KMS-11 (cell line): ENCODE measurements at regions not wholly inside any gene's neighbourhood (a gene's known extent, or its start where the extent isn't known, plus 50 kb on each side); places are given as distances from the start of the nearest gene placed in this dataset.

Experiments used
- H2AFZ ChIP-seq: fragments of 200-600 bp; sonication (generic); 2 replicates; pipeline ENCODE4 v1.6.1; 2016; ENCODE audit warnings: antibody characterized with exemption, mixed run types, low read depth
- H3K27ac ChIP-seq: fragments of 200-600 bp; sonication (generic); 2 replicates; pipeline ENCODE4 v1.6.1; 2016; ENCODE audit warnings: mild to moderate bottlenecking, mixed run types
- H3K27me3 ChIP-seq: fragments of 200-600 bp; sonication (generic); 2 replicates; pipeline ENCODE4 v1.6.1; 2017; ENCODE audit warnings: mild to moderate bottlenecking, low read depth, mixed run types, moderate library complexity; ENCODE audit not compliant: insufficient read depth
- H3K36me3 ChIP-seq: fragments of 200-600 bp; sonication (generic); 2 replicates; pipeline ENCODE4 v1.6.1; 2017; ENCODE audit warnings: mild to moderate bottlenecking, mixed run types; ENCODE audit not compliant: insufficient read depth
- H3K4me1 ChIP-seq: fragments of 200-600 bp; sonication (generic); 2 replicates; pipeline ENCODE4 v1.6.1; 2016; ENCODE audit warnings: mild to moderate bottlenecking, low read depth, mixed run types; ENCODE audit not compliant: poor library complexity, severe bottlenecking
- H3K4me2 ChIP-seq: fragments of 200-600 bp; sonication (generic); 2 replicates; pipeline ENCODE4 v1.7.0; 2016; ENCODE audit warnings: mild to moderate bottlenecking, mixed run types
- H3K4me3 ChIP-seq: fragments of 200-600 bp; sonication (generic); IDR thresholded peaks from 2 replicates; pipeline ENCODE4 v1.6.1; 2017; ENCODE audit warnings: low read depth, low read length, mixed read lengths; ENCODE audit not compliant: insufficient read depth
- H3K79me2 ChIP-seq: fragments of 200-600 bp; sonication (generic); 2 replicates; pipeline ENCODE4 v1.6.1; 2016; ENCODE audit warnings: low read depth, mixed run types; ENCODE audit not compliant: insufficient read depth
- H3K9ac ChIP-seq: fragments of 200-600 bp; sonication (generic); 2 replicates; pipeline ENCODE4 v1.6.1; 2016; ENCODE audit warnings: mild to moderate bottlenecking, mixed run types
- H4K20me1 ChIP-seq: fragments of 200-600 bp; sonication (generic); 2 replicates; pipeline ENCODE4 v1.6.1; 2016; ENCODE audit warnings: mild to moderate bottlenecking, mixed run types; ENCODE audit not compliant: insufficient read depth
- CTCF ChIP-seq: fragments of 200-600 bp; sonication (generic); conservative IDR thresholded peaks from 2 replicates; pipeline ENCODE4 v1.6.1; 2017; ENCODE audit warnings: low read depth, mild to moderate bottlenecking, antibody characterized with exemption, low read length, moderate library complexity, mixed read lengths

- no peak overlapping the region for H2AFZ ChIP-seq
- no peak for TF ChIP-seq CTCF
- no peak overlapping the region for H3K9ac ChIP-seq
- H4K20me1 ChIP-seq, result no peaks in the 10 kb centered on the region
- H3K4me1 ChIP-seq, result no peaks in the 10 kb centered on the region
- no peaks in the 10 kb centered on the region for H3K79me2 ChIP-seq
- H3K4me3 ChIP-seq, result no peak overlapping the region
- no peaks in the 10 kb centered on the region for H3K27me3 ChIP-seq
- no peak overlapping the region for H3K4me2 ChIP-seq
- no peak overlapping the region for H3K27ac ChIP-seq
- no peaks in the 10 kb centered on the region for H3K36me3 ChIP-seq
Observed at GRCh38 chr22:48692734-48693376, 1134.8 kb downstream of the BRD1 start.

- H3K79me2 ChIP-seq, result no peaks in the 10 kb centered on the region
Observed at GRCh38 chr22:48691431-48691851, 1136.2 kb downstream of the BRD1 start.

GRCh38 chr22:48690583-48691317, 1136.9 kb downstream of the BRD1 start:
- H3K4me2 ChIP-seq, result no peak overlapping the region
- no peak for TF ChIP-seq CTCF
- no peak overlapping the region for H2AFZ ChIP-seq
- H3K27me3 ChIP-seq, result no peaks in the 10 kb centered on the region
- H3K36me3 ChIP-seq, result no peaks in the 10 kb centered on the region
- H4K20me1 ChIP-seq, result no peaks in the 10 kb centered on the region
- no peak overlapping the region for H3K9ac ChIP-seq
- H3K79me2 ChIP-seq, result no peaks in the 10 kb centered on the region
- H3K27ac ChIP-seq, result no peak overlapping the region
- no peak overlapping the region for H3K4me3 ChIP-seq
- H3K4me1 ChIP-seq, result no peaks in the 10 kb centered on the region

More at GRCh38 chr22:48691431-48691851, 1136.2 kb downstream of the BRD1 start:
- Histone ChIP-seq H3K4me3 (no peak overlapping the region), H3K4me1 (no peaks in the 10 kb centered on the region), H3K4me2 (no peak overlapping the region), H3K27ac (no peak overlapping the region), H3K36me3 (no peaks in the 10 kb centered on the region), H4K20me1 (no peaks in the 10 kb centered on the region), H2AFZ (no peak overlapping the region), H3K27me3 (no peaks in the 10 kb centered on the region), H3K9ac (no peak overlapping the region)
- TF ChIP-seq CTCF, result no peak

DNA sequence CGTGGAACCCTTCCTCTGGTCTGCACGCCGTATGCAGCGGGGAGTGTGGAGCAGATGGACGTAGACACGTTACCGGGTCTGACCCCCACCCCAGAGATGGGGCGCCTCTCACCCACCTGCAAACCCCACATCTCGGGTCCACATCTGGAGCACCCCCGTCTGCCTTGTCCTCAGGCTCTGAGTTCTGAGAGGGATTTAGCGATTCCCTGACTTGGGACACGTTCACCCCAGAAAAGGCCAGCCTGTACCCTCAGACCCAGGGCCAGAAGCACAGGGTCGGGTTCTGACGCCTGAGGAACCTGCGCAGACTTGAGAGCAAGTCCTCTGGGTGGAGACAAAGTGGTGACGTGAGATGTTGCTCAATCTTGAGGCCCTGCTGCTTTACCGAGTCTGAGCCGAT, 1138.5 kb downstream of the BRD1 start:
- TF ChIP-seq CTCF, result no peak
- Histone ChIP-seq H3K27me3 (no peaks in the 10 kb centered on the region), H3K9ac (no peak overlapping the region)

More for the DNA sequence above, 1138.5 kb downstream of the BRD1 start:
- no peaks in the 10 kb centered on the region for H3K36me3 ChIP-seq
- H4K20me1 ChIP-seq, result no peaks in the 10 kb centered on the region
- no peak overlapping the region for H3K4me3 ChIP-seq
- H3K79me2 ChIP-seq, result no peaks in the 10 kb centered on the region
- no peak overlapping the region for H2AFZ ChIP-seq
- H3K27ac ChIP-seq, result no peak overlapping the region
- H3K4me2 ChIP-seq, result no peak overlapping the region
- no peaks in the 10 kb centered on the region for H3K4me1 ChIP-seq
